HEK293T (cell line): ENCODE measurements at regions not wholly inside any gene's neighbourhood (a gene's known extent, or its start where the extent isn't known, plus 50 kb on each side); places are given as distances from the start of the nearest gene placed in this dataset.

ENCODE experiments used
- ARNT ChIP-seq: fragments of 450-650 bp; IDR thresholded peaks from 2 replicates; pipeline ENCODE4 v1.6.1; 2017; ENCODE audit warnings: mild to moderate bottlenecking
- CTBP1 ChIP-seq: fragments of 450-650 bp; IDR thresholded peaks from 2 replicates; pipeline ENCODE4 v1.6.1; 2016; ENCODE audit warnings: borderline replicate concordance
- PKNOX1 ChIP-seq: fragments of 450-650 bp; IDR thresholded peaks from 2 replicates; pipeline ENCODE4 v1.6.1; 2016
- ZNF384 ChIP-seq: fragments of 450-650 bp; IDR thresholded peaks from 2 replicates; pipeline ENCODE4 v1.6.1; 2016

GRCh38 chr13:109698779-109699178, 87.6 kb downstream of the IRS2 start:
- no peak for TF ChIP-seq PKNOX1
- TF ChIP-seq CTBP1: no peak
- TF ChIP-seq ARNT: no peak
- TF ChIP-seq ZNF384: no peak
